Activated T-cell treated with anti-CD3 and anti-CD28 coated beads, Interleukin-2, amount 50 U/mL, for 72 hours (primary cell): ENCODE measurements at regions not wholly inside any gene's neighbourhood (a gene's known extent, or its start where the extent isn't known, plus 50 kb on each side); places are given as distances from the start of the nearest gene placed in this dataset.
"Not testable (repeated sequence)": the region's sequence is repeated elsewhere in the genome, so short reads cannot be mapped to it uniquely, and the experiment has no call there.

ENCODE experiments used
- ATAC-seq, 2 donors: fragments of 150-1000 bp; cut with Tn5 transposase; replicated peaks in 1 of 2; 2 replicates each; pipeline ENCODE4 v1.10.0; 2021; ENCODE audit warnings: moderate library complexity in 2 of 2, mild to moderate bottlenecking in 1 of 2
- DNase-seq, 2 donors: peaks; one replicate each; pipeline ENCODE4 v3.0.0; 2021 to 2022; ENCODE audit warnings: mixed read lengths in 1 of 2
- H3K27ac Mint-ChIP-seq: one replicate; pipeline ENCODE4 v1.8.0; 2022; ENCODE audit warnings: mild to moderate bottlenecking, moderate library complexity, mixed read lengths
- H3K27me3 Mint-ChIP-seq: one replicate; pipeline ENCODE4 v1.8.0; 2022; ENCODE audit warnings: low read depth, mixed read lengths
- H3K36me3 Mint-ChIP-seq, 2 donors: one replicate each; pipeline ENCODE4 v1.8.0; 2022; ENCODE audit warnings: mixed read lengths in 2 of 2, mild to moderate bottlenecking in 1 of 2; ENCODE audit not compliant: insufficient read depth in 2 of 2
- H3K4me1 Mint-ChIP-seq: one replicate; pipeline ENCODE4 v1.8.0; 2022; ENCODE audit warnings: low read depth, mixed read lengths
- H3K4me3 Mint-ChIP-seq, 2 donors: one replicate each; pipeline ENCODE4 v1.8.0; 2022; ENCODE audit warnings: mild to moderate bottlenecking in 2 of 2, mixed read lengths in 2 of 2, moderate library complexity in 2 of 2
- H3K9me3 Mint-ChIP-seq, 2 donors: one replicate each; pipeline ENCODE4 v1.8.0; 2022; ENCODE audit warnings: mixed read lengths in 2 of 2

DNA sequence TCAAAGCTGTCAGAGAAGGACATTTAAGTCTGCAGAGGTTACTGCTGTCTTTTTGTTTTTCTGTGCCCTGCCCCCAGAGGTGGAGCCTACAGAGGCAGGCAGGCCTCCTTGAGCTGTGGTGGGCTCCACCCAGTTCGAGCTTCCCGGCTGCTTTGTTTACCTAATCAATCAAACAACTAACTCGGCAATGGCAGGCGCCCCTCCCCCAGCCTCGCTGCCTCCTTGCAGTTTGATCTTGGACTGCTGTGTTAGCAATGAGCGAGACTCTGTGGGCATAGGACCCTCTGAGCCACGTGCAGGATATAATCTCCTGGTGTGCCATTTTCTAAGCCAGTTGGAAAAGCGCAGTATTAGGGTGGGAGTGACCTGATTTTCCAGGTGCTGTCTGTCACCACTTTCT, 201.8 kb upstream of the ETAA1 start:
- not testable (repeated sequence) for H3K4me1 Mint-ChIP-seq, H3K9me3 Mint-ChIP-seq, H3K36me3 Mint-ChIP-seq, H3K4me3 Mint-ChIP-seq, H3K27me3 Mint-ChIP-seq, ATAC-seq, DNase-seq, H3K27ac Mint-ChIP-seq

GRCh38 chr2:67201521-67201920, 195.6 kb upstream of the ETAA1 start:
- H3K4me3 Mint-ChIP-seq: no peak overlapping the region
- H3K9me3 Mint-ChIP-seq: peaks cover 0 to 3% of the 10 kb centered on the region in 2 donors
- DNase-seq (no peak), ATAC-seq (no peak)
- no peaks in the 10 kb centered on the region for H3K4me1 Mint-ChIP-seq
- H3K27me3 Mint-ChIP-seq: no peaks in the 10 kb centered on the region
- no peak overlapping the region for H3K27ac Mint-ChIP-seq
- H3K36me3 Mint-ChIP-seq: no peaks in the 10 kb centered on the region

DNA sequence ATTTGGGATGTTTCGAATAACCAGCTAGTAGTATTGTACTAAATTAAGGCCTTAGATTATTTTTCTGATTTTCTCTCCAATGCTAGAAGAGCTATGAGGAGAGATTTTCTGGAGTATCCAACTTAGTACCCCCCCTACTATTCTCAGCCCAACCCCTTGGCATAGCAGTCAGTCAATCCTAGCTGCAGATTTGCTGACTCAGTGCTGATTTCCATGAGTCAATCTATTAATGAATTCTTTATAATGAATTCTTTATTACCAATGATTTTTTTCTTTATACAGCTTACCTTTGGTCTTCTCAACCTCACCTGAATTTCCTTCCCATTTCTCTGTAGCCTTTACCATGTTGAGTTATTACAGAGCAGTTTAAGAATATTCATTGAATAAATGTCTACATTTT, 192.8 kb upstream of the ETAA1 start:
- ATAC-seq (no peak), DNase-seq (no peak)
- Mint-ChIP-seq H3K4me3 (no peak overlapping the region), H3K27me3 (no peaks in the 10 kb centered on the region), H3K27ac (no peak overlapping the region), H3K9me3 (peaks cover 0 to 2% of the 10 kb centered on the region in 2 donors), H3K4me1 (no peaks in the 10 kb centered on the region), H3K36me3 (no peaks in the 10 kb centered on the region)

GRCh38 chr2:67208887-67209500, 188.1 kb upstream of the ETAA1 start:
- no peaks in the 10 kb centered on the region for H3K36me3 Mint-ChIP-seq
- ATAC-seq (no peak), DNase-seq (no peak)

DNA sequence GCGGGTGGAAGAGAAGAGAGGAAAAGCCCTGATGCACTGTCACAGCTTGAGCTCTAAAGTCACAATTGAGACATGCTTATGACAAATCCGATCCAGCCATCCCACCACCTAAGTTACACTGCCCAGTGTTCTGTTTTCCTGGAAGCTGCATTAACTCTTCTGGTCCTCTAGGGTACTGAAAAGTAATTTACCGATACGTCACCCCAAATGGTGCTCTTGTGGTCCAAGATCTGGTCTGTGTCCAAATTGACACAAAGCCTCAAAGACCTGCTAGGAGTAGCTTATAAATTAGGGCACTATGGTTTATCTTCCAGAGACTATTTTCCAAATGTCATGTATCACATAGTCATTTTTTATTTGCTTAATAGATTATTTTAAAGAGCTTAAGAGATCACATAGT, 186.7 kb upstream of the ETAA1 start:
- Mint-ChIP-seq H3K27ac (no peak overlapping the region), H3K4me3 (no peak overlapping the region), H3K9me3 (peaks cover 3 to 4% of the 10 kb centered on the region in 2 donors), H3K27me3 (no peaks in the 10 kb centered on the region), H3K36me3 (no peaks in the 10 kb centered on the region), H3K4me1 (no peaks in the 10 kb centered on the region)
- no peak for ATAC-seq
- DNase-seq: no peak

More at GRCh38 chr2:67208887-67209500, 188.1 kb upstream of the ETAA1 start:
- H3K27me3 Mint-ChIP-seq: no peaks in the 10 kb centered on the region
- no peak overlapping the region for H3K27ac Mint-ChIP-seq
- H3K9me3 Mint-ChIP-seq: peaks cover 0 to 2% of the 10 kb centered on the region in 2 donors
- no peak overlapping the region for H3K4me3 Mint-ChIP-seq
- H3K4me1 Mint-ChIP-seq: no peaks in the 10 kb centered on the region

DNA sequence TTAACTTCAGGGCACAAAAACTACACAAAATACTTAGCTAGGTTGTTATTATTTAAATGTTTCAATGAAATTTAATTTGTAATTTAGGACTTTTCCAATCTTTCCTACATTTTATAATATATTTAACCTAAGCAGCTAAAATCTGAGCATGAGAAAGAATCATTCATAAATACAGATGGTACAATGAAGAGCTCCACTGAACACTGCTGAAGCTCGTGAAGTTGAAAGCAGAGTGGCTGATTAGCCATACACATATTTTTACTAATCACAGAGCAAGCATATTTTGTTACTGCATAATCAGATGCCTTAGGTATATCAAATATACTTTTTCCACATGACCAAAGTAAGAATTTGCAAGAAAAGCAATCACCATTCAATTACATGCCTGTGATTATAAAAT, 184.9 kb upstream of the ETAA1 start:
- peaks cover 3 to 4% of the 10 kb centered on the region in 2 donors for H3K9me3 Mint-ChIP-seq
- no peak overlapping the region for H3K27ac Mint-ChIP-seq
- no peaks in the 10 kb centered on the region for H3K36me3 Mint-ChIP-seq
- H3K4me3 Mint-ChIP-seq: no peak overlapping the region
- no peak for DNase-seq
- ATAC-seq: no peak
- no peaks in the 10 kb centered on the region for H3K4me1 Mint-ChIP-seq
- no peaks in the 10 kb centered on the region for H3K27me3 Mint-ChIP-seq

- H3K4me3 Mint-ChIP-seq: no peak overlapping the region
- no peaks in the 10 kb centered on the region for H3K27me3 Mint-ChIP-seq
- H3K36me3 Mint-ChIP-seq: no peaks in the 10 kb centered on the region
- ATAC-seq (no peak), DNase-seq (no peak)
- peaks cover 1 to 5% of the 10 kb centered on the region in 2 donors for H3K9me3 Mint-ChIP-seq
- H3K27ac Mint-ChIP-seq: no peak overlapping the region
- H3K4me1 Mint-ChIP-seq: no peaks in the 10 kb centered on the region
These were observed 183.9 kb upstream of the ETAA1 start for GRCh38 chr2:67213270-67213670.

DNA sequence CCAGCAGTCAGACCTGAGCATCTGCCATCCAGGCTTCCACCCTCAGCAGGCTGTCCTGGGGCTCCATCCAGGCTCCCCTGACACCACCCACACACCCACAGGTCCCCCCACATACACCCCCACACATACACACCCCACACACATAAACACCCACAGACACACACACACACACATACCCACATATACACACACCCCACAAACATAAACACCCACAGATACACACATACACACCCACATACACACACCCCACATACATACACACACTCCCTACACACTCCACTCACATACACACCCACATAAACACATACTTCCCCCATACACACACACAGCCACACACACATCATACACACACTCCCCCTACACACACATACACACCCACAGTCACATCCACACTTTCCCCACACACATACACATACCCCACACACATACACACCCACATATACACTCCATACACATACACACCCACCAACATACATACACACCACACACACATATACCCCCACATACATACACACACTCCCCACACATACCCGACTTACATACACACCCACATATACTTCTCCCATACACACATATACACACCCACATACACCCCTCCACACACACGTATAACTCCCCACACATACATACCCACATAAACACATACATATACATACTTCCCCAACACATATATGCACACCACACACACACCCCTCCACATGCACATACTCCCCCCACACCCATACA, 183.3 kb upstream of the ETAA1 start:
- Mint-ChIP-seq H3K36me3 (no peaks in the 10 kb centered on the region), H3K4me3 (no peak overlapping the region), H3K27me3 (no peaks in the 10 kb centered on the region), H3K9me3 (peaks cover 1 to 5% of the 10 kb centered on the region in 2 donors), H3K4me1 (no peaks in the 10 kb centered on the region), H3K27ac (no peak overlapping the region)
- DNase-seq (no peak), ATAC-seq (no peak)

DNA sequence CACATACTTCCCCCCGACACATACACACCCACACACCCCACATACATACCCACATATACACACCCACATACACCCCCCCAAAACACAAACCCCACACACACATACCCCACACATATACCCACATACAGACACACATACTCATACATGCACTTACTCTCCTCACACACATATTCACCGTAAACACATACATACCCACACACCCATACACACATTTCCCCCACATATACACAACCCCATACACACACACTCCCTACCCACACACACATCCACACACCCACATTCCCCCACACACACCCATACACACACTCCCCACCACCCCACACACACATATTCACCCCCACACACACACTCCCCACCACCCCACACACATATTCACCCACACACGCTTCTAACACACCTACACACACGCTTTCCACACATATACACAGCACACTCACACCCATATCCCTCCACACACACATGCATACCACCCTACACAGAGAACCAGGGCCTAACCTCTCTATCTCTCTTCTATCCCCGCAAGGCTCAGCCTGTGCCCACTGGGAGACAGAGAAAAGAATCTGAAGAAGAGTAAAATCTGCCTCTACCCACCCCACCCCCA, 182.4 kb upstream of the ETAA1 start:
- no peak for DNase-seq
- no peak for ATAC-seq
- Mint-ChIP-seq H3K36me3 (no peaks in the 10 kb centered on the region), H3K9me3 (peaks cover 1 to 5% of the 10 kb centered on the region in 2 donors), H3K27me3 (no peaks in the 10 kb centered on the region), H3K4me3 (no peak overlapping the region), H3K27ac (no peak overlapping the region), H3K4me1 (no peaks in the 10 kb centered on the region)

DNA sequence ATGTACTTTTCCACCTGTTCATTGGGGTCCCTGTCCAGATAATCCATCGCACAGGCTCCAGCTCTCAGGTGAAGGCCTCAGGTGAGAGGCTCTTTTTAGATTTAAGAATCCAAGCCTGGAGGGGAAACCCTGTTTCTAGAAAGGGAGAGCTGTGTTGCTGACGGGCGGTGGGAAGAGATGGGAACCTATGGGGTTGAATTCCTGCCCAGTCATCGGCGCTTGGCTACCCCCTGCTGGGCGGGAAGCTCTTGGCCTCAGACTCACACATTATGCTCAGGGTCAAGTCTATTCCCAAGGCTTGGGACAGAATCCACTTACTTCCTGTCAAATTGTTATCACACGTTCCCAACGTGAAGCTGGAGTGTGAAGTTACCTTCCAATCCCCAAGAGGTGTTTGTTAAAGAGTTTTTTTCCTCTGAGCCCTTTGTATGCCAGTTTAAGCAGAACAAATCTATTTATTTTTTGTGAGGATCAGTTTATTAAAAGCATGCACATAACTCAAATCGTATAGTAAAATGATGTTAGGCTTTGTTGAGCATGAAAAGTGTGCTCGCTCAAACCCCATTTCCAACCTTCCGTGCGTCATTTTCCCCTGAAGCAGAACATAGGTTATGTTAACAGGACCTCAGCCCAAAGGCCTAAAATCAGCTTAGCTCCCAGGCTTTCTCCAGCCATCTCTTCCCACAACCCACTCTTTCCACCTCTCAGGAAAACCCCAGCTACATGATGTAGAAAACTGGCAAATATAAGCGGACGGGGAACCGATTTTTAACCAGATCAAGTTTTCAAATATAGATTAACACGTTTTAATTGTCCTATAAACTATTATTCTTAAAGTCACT, 181.7 kb upstream of the ETAA1 start:
- DNase-seq (no peak), ATAC-seq (no peak)
- H3K27ac Mint-ChIP-seq: no peak overlapping the region
- H3K9me3 Mint-ChIP-seq: peaks cover 1 to 5% of the 10 kb centered on the region in 2 donors
- no peaks in the 10 kb centered on the region for H3K36me3 Mint-ChIP-seq
- H3K4me1 Mint-ChIP-seq: no peaks in the 10 kb centered on the region
- H3K4me3 Mint-ChIP-seq: no peak overlapping the region
- no peaks in the 10 kb centered on the region for H3K27me3 Mint-ChIP-seq

DNA sequence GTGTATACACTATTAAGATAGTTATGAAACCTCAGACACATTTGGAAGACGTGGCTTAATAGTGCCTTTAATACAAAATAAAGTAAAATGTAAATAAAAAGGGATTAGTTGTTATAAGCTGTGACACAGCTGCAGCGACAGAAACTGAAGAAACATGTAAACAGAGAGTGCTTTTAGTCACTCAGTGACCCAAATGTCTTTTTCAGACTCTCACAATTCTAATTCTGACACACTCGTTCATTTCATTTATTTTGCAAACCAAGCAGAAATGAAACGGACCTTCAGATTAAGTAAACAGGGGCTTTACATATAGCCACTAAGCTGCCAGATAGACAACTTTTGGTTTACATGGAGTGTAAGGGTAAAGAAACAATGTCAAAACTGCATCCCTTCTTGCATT, 181.0 kb upstream of the ETAA1 start:
- no peak overlapping the region for H3K27ac Mint-ChIP-seq
- H3K4me3 Mint-ChIP-seq: no peak overlapping the region
- H3K27me3 Mint-ChIP-seq: no peaks in the 10 kb centered on the region
- no peaks in the 10 kb centered on the region for H3K4me1 Mint-ChIP-seq
- ATAC-seq: no peak
- DNase-seq: no peak
- no peaks in the 10 kb centered on the region for H3K36me3 Mint-ChIP-seq
- H3K9me3 Mint-ChIP-seq: peaks cover 1 to 5% of the 10 kb centered on the region in 2 donors

DNA sequence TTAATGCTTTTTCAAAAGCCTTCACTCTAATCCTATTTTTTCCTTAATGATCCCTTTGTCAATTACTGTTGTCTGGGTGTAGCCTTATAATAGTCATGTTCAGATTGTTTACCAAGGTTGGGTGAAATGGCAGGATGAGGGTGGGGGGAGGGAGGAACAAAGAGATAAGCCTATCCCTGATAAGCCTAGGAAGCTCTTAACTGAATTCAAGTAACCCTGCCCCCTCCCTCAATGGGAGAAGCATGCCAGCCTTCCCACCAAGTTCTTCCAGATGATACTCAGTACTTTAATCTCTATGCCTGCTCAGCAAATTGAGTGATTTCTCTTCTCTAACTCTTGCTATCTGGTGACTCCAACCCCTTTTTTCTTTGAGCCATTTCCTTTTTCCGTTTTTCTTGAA, 180.3 kb upstream of the ETAA1 start:
- Mint-ChIP-seq H3K36me3 (no peaks in the 10 kb centered on the region), H3K27me3 (no peaks in the 10 kb centered on the region)

GRCh38 chr2:67217398-67217797, 179.7 kb upstream of the ETAA1 start:
- peaks cover 1 to 5% of the 10 kb centered on the region in 2 donors for H3K9me3 Mint-ChIP-seq
- H3K4me3 Mint-ChIP-seq: no peak overlapping the region
- no peaks in the 10 kb centered on the region for H3K36me3 Mint-ChIP-seq
- no peak overlapping the region for H3K27ac Mint-ChIP-seq
- no peaks in the 10 kb centered on the region for H3K27me3 Mint-ChIP-seq
- H3K4me1 Mint-ChIP-seq: no peaks in the 10 kb centered on the region
- ATAC-seq (no peak), DNase-seq (no peak)

More for the DNA sequence above, 180.3 kb upstream of the ETAA1 start:
- Mint-ChIP-seq H3K9me3 (peaks cover 1 to 5% of the 10 kb centered on the region in 2 donors), H3K4me3 (no peak overlapping the region), H3K27ac (no peak overlapping the region), H3K4me1 (no peaks in the 10 kb centered on the region)
- DNase-seq: no peak
- no peak for ATAC-seq
